KOPT-K1 (cell line): ENCODE measurements at regions not wholly inside any gene's neighbourhood (a gene's known extent, or its start where the extent isn't known, plus 50 kb on each side); places are given as distances from the start of the nearest gene placed in this dataset.

Source experiments
- H3K27ac ChIP-seq: fragments of 200-600 bp; sonication (generic); 2 replicates; pipeline ENCODE4 v1.5.1; 2016; ENCODE audit warnings: antibody characterized with exemption, mild to moderate bottlenecking, low read depth, low read length; ENCODE audit not compliant: poor library complexity, severe bottlenecking
- H3K36me3 ChIP-seq: fragments of 200-600 bp; sonication (generic); 2 replicates; pipeline ENCODE4 v1.5.1; 2017; ENCODE audit warnings: antibody characterized with exemption, mild to moderate bottlenecking, low read length, moderate library complexity; ENCODE audit not compliant: insufficient read depth
- H3K9me3 ChIP-seq: fragments of 200-600 bp; sonication (generic); 2 replicates; pipeline ENCODE4 v1.5.1; 2017; ENCODE audit warnings: antibody characterized with exemption, low read length, mild to moderate bottlenecking; ENCODE audit not compliant: insufficient read depth, poor library complexity, severe bottlenecking

GRCh38 chr12:92621833-92622232 is 81.0 kb upstream of the PLEKHG7 start:
- Histone ChIP-seq H3K9me3 (peaks cover 9% of the 10 kb centered on the region), H3K27ac (no peak overlapping the region), H3K36me3 (no peaks in the 10 kb centered on the region)

DNA sequence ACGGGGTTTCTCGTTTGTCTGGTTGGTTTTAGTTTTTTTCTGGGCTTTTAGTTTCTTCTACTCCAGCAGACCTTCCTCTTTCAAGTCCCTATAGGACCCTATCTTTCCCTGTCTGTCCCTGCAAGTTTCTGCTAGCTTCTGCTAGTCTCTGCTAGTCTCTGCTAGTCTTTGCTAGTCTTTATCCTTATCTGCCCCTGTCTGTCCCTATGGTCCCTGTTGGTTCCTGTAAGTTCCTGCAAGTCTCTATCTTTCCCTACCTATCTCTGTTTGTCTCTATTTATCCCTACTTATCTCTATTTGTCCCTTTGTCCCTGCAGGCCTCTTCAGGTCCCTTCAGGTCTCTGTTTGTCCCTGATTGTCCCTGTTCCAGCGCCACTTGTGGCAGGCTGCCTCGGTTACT is 81.5 kb upstream of the PLEKHG7 start:
- no peak overlapping the region for H3K27ac ChIP-seq
- no peaks in the 10 kb centered on the region for H3K36me3 ChIP-seq
- H3K9me3 ChIP-seq, result peaks cover 9% of the 10 kb centered on the region

DNA sequence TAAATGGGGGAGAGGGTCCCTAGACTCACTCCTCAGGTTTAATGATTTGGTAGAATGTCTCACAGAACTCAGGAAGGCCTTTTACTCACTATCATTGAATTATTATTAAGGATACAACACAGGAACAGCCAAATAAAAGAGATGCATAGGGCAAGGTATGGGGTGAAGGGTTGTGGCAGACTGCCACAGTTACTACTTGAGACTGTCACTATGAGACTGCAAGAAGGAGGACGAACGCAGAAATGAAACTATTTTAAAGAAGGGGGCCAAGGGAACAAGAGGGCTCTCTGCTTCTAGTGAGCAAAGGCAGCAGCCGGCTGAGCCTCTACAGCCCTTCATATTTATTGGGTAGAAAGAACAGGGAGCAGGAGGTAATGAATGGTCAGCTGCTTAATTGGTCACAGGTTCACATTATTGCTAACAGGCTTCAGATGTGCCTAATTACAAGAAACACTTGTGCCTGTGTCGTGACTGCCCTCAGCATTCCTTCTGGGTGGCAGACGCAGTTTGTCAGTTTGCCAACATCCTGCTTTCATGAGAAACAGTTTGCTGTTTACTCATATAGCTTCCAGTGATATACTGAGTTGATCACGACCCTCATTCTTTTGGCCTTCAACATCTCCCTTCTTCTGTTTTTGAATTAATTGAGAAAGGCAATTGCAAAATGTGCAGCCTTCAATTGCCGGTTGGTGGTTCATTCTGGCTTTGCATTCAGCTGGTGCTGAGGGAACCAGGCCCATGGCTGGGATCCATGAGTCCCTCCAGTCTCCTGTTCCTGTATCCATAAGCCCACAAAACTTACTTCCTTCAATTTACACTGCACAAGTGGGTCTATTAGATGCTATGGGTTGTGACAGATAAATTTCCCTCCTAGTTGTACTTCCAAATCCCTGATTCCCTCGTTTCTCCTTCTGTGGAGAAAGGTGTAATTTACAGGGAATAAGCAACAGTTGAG is 82.8 kb upstream of the PLEKHG7 start:
- H3K9me3 ChIP-seq, result peaks cover 9% of the 10 kb centered on the region
- no peak overlapping the region for H3K27ac ChIP-seq
- H3K36me3 ChIP-seq, result no peaks in the 10 kb centered on the region

- H3K9me3 ChIP-seq, result peaks cover 9% of the 10 kb centered on the region
- no peaks in the 10 kb centered on the region for H3K36me3 ChIP-seq
- H3K27ac ChIP-seq, result no peak overlapping the region
Observed at GRCh38 chr12:92619026-92619425, 83.8 kb upstream of the PLEKHG7 start.

GRCh38 chr12:92615703-92616102 is 87.1 kb upstream of the PLEKHG7 start:
- H3K36me3 ChIP-seq, result no peaks in the 10 kb centered on the region
- H3K9me3 ChIP-seq, result no peaks in the 10 kb centered on the region
- H3K27ac ChIP-seq, result no peak overlapping the region

DNA sequence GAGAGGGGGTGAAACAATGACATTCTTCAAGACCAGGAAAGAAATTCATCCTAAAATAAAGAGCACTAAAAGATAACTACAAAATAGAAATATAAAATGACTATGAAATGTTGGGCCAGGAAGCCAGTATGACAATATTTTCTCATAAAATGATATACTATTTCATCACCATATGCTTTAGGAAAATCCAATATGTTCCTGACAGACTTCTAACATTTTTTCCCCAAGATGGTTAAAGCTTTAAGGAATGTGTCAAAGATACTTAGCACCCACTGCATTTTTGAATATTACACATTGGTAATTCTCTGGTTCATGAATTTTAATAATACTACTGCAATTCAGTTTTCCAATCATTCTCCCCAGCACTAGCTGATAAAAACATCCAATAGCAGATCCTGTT is 87.7 kb upstream of the PLEKHG7 start:
- Histone ChIP-seq H3K27ac (no peak overlapping the region), H3K36me3 (no peaks in the 10 kb centered on the region), H3K9me3 (no peaks in the 10 kb centered on the region)

DNA sequence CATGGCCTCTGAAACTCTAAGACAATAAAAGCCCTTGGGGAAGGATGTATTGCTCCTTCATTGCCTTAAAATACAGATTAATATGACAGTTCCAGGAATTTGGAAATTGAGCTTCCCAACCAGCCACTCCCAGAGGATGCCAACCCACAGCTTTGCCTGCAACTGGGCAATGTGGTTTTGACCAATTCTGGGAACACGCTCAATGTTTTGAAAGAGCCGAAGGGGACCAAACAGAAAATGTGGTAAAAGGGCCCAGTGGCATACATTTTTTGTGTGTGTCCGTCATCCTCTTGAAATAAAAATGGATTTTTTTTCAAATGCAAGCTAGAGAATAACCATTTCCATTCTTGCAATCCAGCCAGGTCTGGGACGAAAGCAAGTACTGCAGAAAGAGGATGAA is 88.3 kb upstream of the PLEKHG7 start:
- no peak overlapping the region for H3K27ac ChIP-seq
- H3K36me3 ChIP-seq, result no peaks in the 10 kb centered on the region
- no peaks in the 10 kb centered on the region for H3K9me3 ChIP-seq

- Histone ChIP-seq H3K27ac (no peak overlapping the region), H3K36me3 (no peaks in the 10 kb centered on the region), H3K9me3 (no peaks in the 10 kb centered on the region)
Observed at GRCh38 chr12:92614001-92614400, 88.8 kb upstream of the PLEKHG7 start.

DNA sequence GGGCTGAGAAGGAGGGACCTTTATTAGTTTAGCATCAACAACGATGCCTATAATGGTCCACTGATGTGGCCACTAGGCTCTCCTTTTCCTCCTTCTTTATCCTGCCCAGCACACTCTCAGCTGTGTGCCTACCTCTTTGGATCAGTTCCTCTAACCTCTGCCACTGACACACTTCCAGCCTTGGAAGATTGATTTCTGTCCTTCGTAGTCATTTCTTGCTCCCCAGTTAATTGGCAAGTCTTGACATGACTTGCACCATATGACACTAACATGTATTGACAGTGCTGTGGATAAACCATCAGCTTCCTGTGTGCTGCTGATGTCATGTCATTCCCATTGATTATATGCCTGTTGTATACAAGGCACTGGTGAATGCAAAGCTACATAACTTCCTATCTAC is 90.2 kb upstream of the PLEKHG7 start:
- Histone ChIP-seq H3K9me3 (no peaks in the 10 kb centered on the region), H3K36me3 (no peaks in the 10 kb centered on the region), H3K27ac (no peak overlapping the region)

DNA sequence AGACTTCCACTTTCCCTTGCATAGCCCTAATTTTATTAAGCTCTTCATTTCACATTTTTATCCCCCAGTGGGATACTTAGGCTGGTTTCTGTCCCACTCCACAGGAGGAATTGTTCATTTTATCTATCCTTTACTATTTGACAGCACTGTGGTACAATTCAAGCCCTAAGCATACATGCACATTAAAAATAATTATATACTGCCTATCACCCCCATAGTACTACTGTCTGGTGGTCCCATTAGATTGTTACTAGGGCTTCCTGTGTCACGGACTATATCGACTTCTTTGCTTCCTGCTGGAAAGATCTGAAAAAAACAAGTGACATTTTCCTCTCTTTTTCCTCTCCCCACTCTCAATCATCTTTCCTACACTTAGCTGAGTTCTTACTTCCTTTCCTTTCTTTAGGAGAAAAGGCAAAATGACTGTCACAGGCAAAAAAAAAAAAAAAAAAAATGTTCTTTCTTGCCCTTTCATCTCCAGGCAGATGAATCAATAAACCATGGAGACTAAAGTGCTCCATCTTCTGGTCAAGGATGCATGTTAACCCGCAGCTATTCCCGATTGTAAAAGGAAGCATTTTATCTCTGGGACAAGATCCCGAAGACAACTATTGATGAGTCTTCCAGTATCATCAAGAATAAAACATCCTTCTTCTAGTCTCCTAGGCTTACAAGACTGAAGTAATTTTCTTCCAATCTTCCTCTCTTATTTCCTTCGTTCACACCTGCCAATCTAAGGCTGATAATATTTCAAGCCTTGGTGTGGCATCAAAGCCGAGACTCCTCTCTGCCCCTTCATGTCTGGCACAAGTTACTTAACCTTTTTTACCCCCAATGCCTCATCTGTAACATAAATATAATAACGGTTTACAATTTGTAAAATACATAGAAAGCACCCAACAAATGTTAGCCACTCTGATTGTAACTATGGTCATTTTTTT is 94.4 kb upstream of the PLEKHG7 start:
- H3K36me3 ChIP-seq, result no peaks in the 10 kb centered on the region
- H3K27ac ChIP-seq, result no peak overlapping the region
- H3K9me3 ChIP-seq, result no peaks in the 10 kb centered on the region

GRCh38 chr12:92606956-92607355 is 95.8 kb upstream of the PLEKHG7 start:
- no peak overlapping the region for H3K27ac ChIP-seq
- no peaks in the 10 kb centered on the region for H3K36me3 ChIP-seq
- peaks cover 4% of the 10 kb centered on the region for H3K9me3 ChIP-seq

DNA sequence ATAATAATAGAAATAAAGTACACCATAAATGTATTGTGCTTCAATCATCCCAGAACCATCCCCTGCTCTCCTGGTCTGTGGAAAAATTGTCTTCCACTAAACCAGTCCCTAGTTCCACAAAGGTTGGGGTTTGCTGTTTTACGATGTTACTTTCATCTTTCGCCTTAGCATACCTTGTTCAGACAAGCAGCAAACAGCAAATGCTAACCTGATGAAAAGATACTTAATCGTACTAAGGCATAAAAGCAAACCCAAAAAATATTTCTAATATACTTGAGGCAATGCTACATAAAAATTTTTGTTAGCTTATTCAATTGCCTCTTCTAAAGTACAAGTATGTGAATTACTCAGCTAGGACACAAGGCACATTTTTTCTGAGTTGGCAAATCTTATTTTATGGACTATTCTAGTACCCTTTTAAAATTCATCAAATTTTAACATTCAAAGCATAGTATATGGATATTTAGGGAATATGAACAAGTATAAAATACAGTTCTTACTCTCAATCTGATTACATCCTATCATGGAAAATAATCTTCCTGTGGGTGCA is 97.1 kb upstream of the PLEKHG7 start:
- H3K9me3 ChIP-seq, result peaks cover 12% of the 10 kb centered on the region
- no peaks in the 10 kb centered on the region for H3K36me3 ChIP-seq
- no peak overlapping the region for H3K27ac ChIP-seq

DNA sequence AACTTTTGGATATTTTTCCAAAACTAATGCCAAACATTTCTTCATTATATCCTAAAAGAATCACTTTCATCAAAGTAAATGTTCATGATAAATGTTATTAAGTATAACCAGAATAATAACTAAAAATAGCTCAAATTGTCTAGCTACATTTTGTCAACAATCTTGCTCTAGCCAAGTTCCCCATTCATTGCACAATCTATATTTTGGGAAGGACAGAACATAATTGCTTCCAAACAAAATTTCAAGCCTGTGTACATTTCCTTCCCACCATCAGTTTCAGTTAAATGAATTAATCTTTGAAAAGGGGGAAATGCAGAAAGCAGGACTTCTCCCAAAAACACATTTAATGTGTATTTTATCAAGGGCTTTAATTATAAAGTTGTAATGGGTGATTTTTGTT is 98.0 kb upstream of the PLEKHG7 start:
- Histone ChIP-seq H3K9me3 (peaks cover 21% of the 10 kb centered on the region), H3K27ac (no peak overlapping the region), H3K36me3 (no peaks in the 10 kb centered on the region)

GRCh38 chr12:92603741-92604432 is 98.9 kb upstream of the PLEKHG7 start:
- peaks cover 26% of the 10 kb centered on the region for H3K9me3 ChIP-seq
- H3K27ac ChIP-seq, result no peak overlapping the region
- no peaks in the 10 kb centered on the region for H3K36me3 ChIP-seq
